ENCODE measurements at regions not wholly inside any gene's neighbourhood (a gene's known extent, or its start where the extent isn't known, plus 50 kb on each side); places are given as distances from the start of the nearest gene placed in this dataset.
"Not testable (repeated sequence)": the region's sequence is repeated elsewhere in the genome, so short reads cannot be mapped to it uniquely, and the experiment has no call there.

DNA sequence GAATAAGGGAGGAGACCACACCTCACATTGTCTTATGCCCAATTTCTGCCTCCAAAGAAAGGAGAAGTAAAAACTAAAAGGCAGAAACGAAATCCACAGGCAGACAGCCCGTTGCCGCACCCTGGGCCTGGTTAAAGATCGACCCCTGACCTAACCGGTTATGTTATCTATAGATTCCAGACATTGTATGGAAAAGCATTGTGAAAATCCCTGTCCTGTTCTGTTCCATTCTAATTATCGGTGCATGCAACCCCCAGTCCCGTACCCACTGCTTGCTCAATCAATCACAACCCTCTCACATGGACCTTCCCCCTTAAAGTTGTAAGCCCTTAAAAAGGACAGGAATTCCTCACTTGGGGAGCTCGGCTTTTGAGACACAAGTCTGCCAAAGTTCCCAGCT is 117.1 kb upstream of the PPM1J start:
- not testable (repeated sequence) for TF ChIP-seq POLR2A, EP300, POLR2AphosphoS5 (IDR thresholded peaks at IDR 0.05)
- TF ChIP-seq, protein P1, sequence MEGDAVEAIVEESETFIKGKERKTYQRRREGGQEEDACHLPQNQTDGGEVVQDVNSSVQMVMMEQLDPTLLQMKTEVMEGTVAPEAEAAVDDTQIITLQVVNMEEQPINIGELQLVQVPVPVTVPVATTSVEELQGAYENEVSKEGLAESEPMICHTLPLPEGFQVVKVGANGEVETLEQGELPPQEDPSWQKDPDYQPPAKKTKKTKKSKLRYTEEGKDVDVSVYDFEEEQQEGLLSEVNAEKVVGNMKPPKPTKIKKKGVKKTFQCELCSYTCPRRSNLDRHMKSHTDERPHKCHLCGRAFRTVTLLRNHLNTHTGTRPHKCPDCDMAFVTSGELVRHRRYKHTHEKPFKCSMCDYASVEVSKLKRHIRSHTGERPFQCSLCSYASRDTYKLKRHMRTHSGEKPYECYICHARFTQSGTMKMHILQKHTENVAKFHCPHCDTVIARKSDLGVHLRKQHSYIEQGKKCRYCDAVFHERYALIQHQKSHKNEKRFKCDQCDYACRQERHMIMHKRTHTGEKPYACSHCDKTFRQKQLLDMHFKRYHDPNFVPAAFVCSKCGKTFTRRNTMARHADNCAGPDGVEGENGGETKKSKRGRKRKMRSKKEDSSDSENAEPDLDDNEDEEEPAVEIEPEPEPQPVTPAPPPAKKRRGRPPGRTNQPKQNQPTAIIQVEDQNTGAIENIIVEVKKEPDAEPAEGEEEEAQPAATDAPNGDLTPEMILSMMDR (IDR thresholded peaks at IDR 0.05) = not testable (repeated sequence)

Data from gastroesophageal sphincter (tissue), 3 donors.